ENCODE measurements at regions not wholly inside any gene's neighbourhood (a gene's known extent, or its start where the extent isn't known, plus 50 kb on each side); places are given as distances from the start of the nearest gene placed in this dataset.
A peak's percentile ranks its signal among the peaks of the same experiment; 100 is the strongest.

- 0 out of 2 replicates have a peak overlapping the region, but pooled peaks have one; percentile 70 for H2AFZ ChIP-seq (ENCODE audit: low read length)
- H4K8ac ChIP-seq (ENCODE audit: extremely low read depth, insufficient read depth, low read length): no peak overlapping the region
- 43% methylated on average over 1 of the region's 1 CpG; no CpG with 5 or more reads in 1 of the 2 experiments for WGBS, 2 experiments (ENCODE audit: extremely low coverage in 1 of 2, insufficient coverage in 1 of 2, insufficient read length in 1 of 2, insufficient replicate concordance in 2 of 2, low coverage in 1 of 2, low lambda C conversion rate in 2 of 2, missing lambda C conversion rate in 1 of 2)
- H3K4me3 ChIP-seq (ENCODE audit: extremely low read depth in 1 of 4, insufficient read depth in 2 of 4, low read depth in 3 of 4, low read length in 4 of 4): no peak overlapping the region
- no peak overlapping the region for H2BK15ac ChIP-seq (ENCODE audit: low read length)
- H2BK5ac ChIP-seq (ENCODE audit: low read depth, low read length): no peak overlapping the region
- H3K23me2 ChIP-seq (ENCODE audit: low read depth, low read length): no peaks in the 10 kb centered on the region
- no peaks in the 10 kb centered on the region for H3K79me2 ChIP-seq (ENCODE audit: control insufficient read depth in 1 of 2, insufficient read depth in 2 of 2, low read length in 2 of 2)
- DNase-seq (ENCODE audit: low read depth in 1 of 2, low spot score in 2 of 2) (no peak), FAIRE-seq (no peak)
- H3K36me3 ChIP-seq (ENCODE audit: control insufficient read depth in 2 of 4, insufficient read depth in 4 of 4, low read length in 3 of 4): no peaks in the 10 kb centered on the region
- H2BK20ac ChIP-seq (ENCODE audit: low read length): no peak overlapping the region
- no peaks in the 10 kb centered on the region; a peak in 1 of 4 replicates for H3K9me3 ChIP-seq (ENCODE audit: insufficient read depth in 2 of 2, low read depth in 1 of 2, low read length in 1 of 2)
- no peak overlapping the region for H3K18ac ChIP-seq (ENCODE audit: extremely low read depth, low read length)
- no peak overlapping the region for H4K91ac ChIP-seq (replicated peaks; ENCODE audit: insufficient read length, low read length)
- H2BK12ac ChIP-seq (ENCODE audit: low read depth, low read length): no peak overlapping the region
- no peak overlapping the region for H4K5ac ChIP-seq (ENCODE audit: insufficient read length, low read depth, low read length)
- no peak overlapping the region for H3K27ac ChIP-seq (ENCODE audit: low read depth, low read length)
- no peaks in the 10 kb centered on the region for H3K27me3 ChIP-seq (replicated peaks in 1 of 4; ENCODE audit: control insufficient read depth in 3 of 4, extremely low read depth in 1 of 4, insufficient read depth in 3 of 4, low read length in 3 of 4)
- ChIA-PET POLR2A (ENCODE audit: partially characterized antibody) (no interaction called here), CTCF (ENCODE audit: partially characterized antibody) (no interaction called here)
- no peak overlapping the region for H3K56ac ChIP-seq (replicated peaks; ENCODE audit: insufficient read length, low read depth, low read length)
- no peaks in the 10 kb centered on the region for H3K79me1 ChIP-seq (ENCODE audit: low read depth, low read length)
- TF ChIP-seq BCL11A (IDR thresholded peaks at IDR 0.05; ENCODE audit: low read depth in 2 of 2, low read length in 2 of 2) (no peak), CREB1 (IDR thresholded peaks at IDR 0.05) (no peak)
- H3K9ac ChIP-seq (replicated peaks in 1 of 4; ENCODE audit: extremely low read depth in 1 of 4, low read depth in 3 of 4, low read length in 3 of 4): no peak overlapping the region
- H3K4me2 ChIP-seq (ENCODE audit: insufficient read depth in 1 of 2, low read depth in 2 of 2, low read length in 2 of 2): no peak overlapping the region
- no peak overlapping the region for H3K4ac ChIP-seq (replicated peaks; ENCODE audit: insufficient read length, low read depth, low read length)
- H3K14ac ChIP-seq (ENCODE audit: insufficient read length): no peak overlapping the region
- H3K4me1 ChIP-seq (replicated peaks in 1 of 4; ENCODE audit: control insufficient read depth in 3 of 4, insufficient read depth in 4 of 4, low read length in 3 of 4): no peaks in the 10 kb centered on the region
- H4K20me1 ChIP-seq (replicated peaks in 1 of 2; ENCODE audit: control insufficient read depth in 1 of 2, insufficient read depth in 2 of 2, low read length in 2 of 2): no peaks in the 10 kb centered on the region
- no peak overlapping the region for H2AK5ac ChIP-seq (ENCODE audit: low read depth, low read length)
- no peak overlapping the region for H3K23ac ChIP-seq (ENCODE audit: insufficient read length)
- no peak overlapping the region for H2BK120ac ChIP-seq (replicated peaks; ENCODE audit: low read depth, low read length)
Observed at GRCh38 chr2:6470518-6470917, 395.2 kb downstream of the CMPK2 start.

Measured in H1 (cell line).